ENCODE measurements at regions not wholly inside any gene's neighbourhood (a gene's known extent, or its start where the extent isn't known, plus 50 kb on each side); places are given as distances from the start of the nearest gene placed in this dataset.

GRCh38 chr21:25427828-25428227 lies 179.5 kb downstream of the MRPL39 start:
- TF ChIP-seq CTCF (IDR thresholded peaks at IDR 0.05) (no peak), POLR2A (IDR thresholded peaks at IDR 0.05) (no peak)

Measured in body of pancreas (tissue), 4 donors.